HCT116 (cell line): ENCODE measurements at regions not wholly inside any gene's neighbourhood (a gene's known extent, or its start where the extent isn't known, plus 50 kb on each side); places are given as distances from the start of the nearest gene placed in this dataset.

Experiments
- CBX3 ChIP-seq: IDR thresholded peaks from 2 replicates; pipeline ENCODE4 v1.6.1; 2012; ENCODE audit warnings: low read depth
- CTCF ChIP-seq, 3 experiments: fragments of 200-600 bp in 1 of 3; sonication (generic) in 1 of 3; IDR thresholded peaks in 2 of 3; conservative IDR thresholded peaks in 1 of 3; 2 replicates each; pipeline ENCODE4 v1.5.1; 2012 to 2017; ENCODE audit warnings: low read depth in 2 of 3, low read length in 2 of 3, antibody characterized with exemption in 1 of 3, borderline replicate concordance in 1 of 3, control low read depth in 1 of 3, mild to moderate bottlenecking in 1 of 3, mixed read lengths in 1 of 3, mixed run types in 1 of 3, moderate library complexity in 1 of 3; ENCODE audit not compliant: insufficient read depth in 1 of 3
- EZH2 ChIP-seq: fragments of 200-600 bp; sonication (generic); IDR thresholded peaks from 2 replicates; pipeline ENCODE4 v1.6.1; 2017; ENCODE audit warnings: antibody characterized with exemption, mixed run types
- EZH2phosphoT487 ChIP-seq: fragments of 200-600 bp; IDR thresholded peaks from 2 replicates; pipeline ENCODE4 v1.6.1; 2018; ENCODE audit warnings: antibody characterized with exemption, borderline replicate concordance
- FOSL1 ChIP-seq: IDR thresholded peaks from 2 replicates; pipeline ENCODE4 v1.6.1; 2012; ENCODE audit warnings: low read depth
- POLR2A ChIP-seq: IDR thresholded peaks from 2 replicates; pipeline ENCODE4 v1.7.0; 2011; ENCODE audit warnings: borderline replicate concordance; ENCODE audit not compliant: insufficient read depth, insufficient read length; ENCODE audit errors: extremely low read depth
- POLR2AphosphoS5 ChIP-seq: IDR thresholded peaks from 2 replicates; pipeline ENCODE4 v1.6.1; 2011; ENCODE audit warnings: mild to moderate bottlenecking, low read depth, low read length, moderate library complexity
- RAD21 ChIP-seq: IDR thresholded peaks from 2 replicates; pipeline ENCODE4 v1.6.1; 2012; ENCODE audit warnings: low read depth, mild to moderate bottlenecking
- REST ChIP-seq: IDR thresholded peaks from 2 replicates; pipeline ENCODE4 v1.6.1; 2012; ENCODE audit warnings: low read depth
- SIN3A ChIP-seq: IDR thresholded peaks from 2 replicates; pipeline ENCODE4 v1.6.1; 2012; ENCODE audit warnings: low read depth
- ZNF274 ChIP-seq: fragments of 200-500 bp; sonication (Bioruptor generic); IDR thresholded peaks from 2 replicates; pipeline ENCODE4 v1.6.1; 2014; ENCODE audit warnings: mild to moderate bottlenecking, low read depth, low read length, inconsistent platforms

GRCh38 chr6:90432937-90433336, 136.3 kb upstream of the BACH2 start:
- TF ChIP-seq CBX3 (no peak), EZH2 (no peak), POLR2A (no peak), ZNF274 (no peak), FOSL1 (no peak), CTCF (IDR thresholded peaks at IDR 0.05 in 2 of 3, conservative IDR thresholded peaks at IDR 0.05 in 1 of 3; ENCODE audit: borderline replicate concordance in 1 of 3, insufficient read depth in 1 of 3, low read depth in 2 of 3, low read length in 2 of 3) (no peak), REST (no peak), POLR2AphosphoS5 (no peak), EZH2phosphoT487 (no peak), SIN3A (no peak), RAD21 (no peak)
